SKM-1 (cell line): ENCODE measurements at regions not wholly inside any gene's neighbourhood (a gene's known extent, or its start where the extent isn't known, plus 50 kb on each side); places are given as distances from the start of the nearest gene placed in this dataset.
"Not testable (repeated sequence)": the region's sequence is repeated elsewhere in the genome, so short reads cannot be mapped to it uniquely, and the experiment has no call there.

Experiments
- DNase-seq: peaks from one replicate; lab custom pipeline; 2025; ENCODE audit not compliant: unreplicated experiment; lab: John Stamatoyannopoulos, UW

- DNase-seq = no peak
Observed at GRCh38 chrX:114028907-114029662, 554.8 kb upstream of the HTR2C start.

GRCh38 chrX:114017086-114017485, 566.8 kb upstream of the HTR2C start:
- no peak for DNase-seq

GRCh38 chrX:114015966-114016365, 567.9 kb upstream of the HTR2C start:
- no peak for DNase-seq

- DNase-seq = no peak
Observed at GRCh38 chrX:114006664-114007063, 577.2 kb upstream of the HTR2C start.

GRCh38 chrX:113996781-113997180, 587.1 kb upstream of the HTR2C start:
- no peak for DNase-seq

GRCh38 chrX:113991720-113992119, 592.2 kb upstream of the HTR2C start:
- DNase-seq = not testable (repeated sequence)

- DNase-seq = not testable (repeated sequence)
Observed at GRCh38 chrX:113990669-113991068, 593.2 kb upstream of the HTR2C start.

GRCh38 chrX:113988315-113988935, 595.5 kb upstream of the HTR2C start:
- DNase-seq = not testable (repeated sequence)

- no peak for DNase-seq
Observed at GRCh38 chrX:113986427-113986826, 597.5 kb upstream of the HTR2C start.

- no peak for DNase-seq
Observed at GRCh38 chrX:113982766-113983165, 601.1 kb upstream of the HTR2C start.

GRCh38 chrX:113980953-113981352, 602.9 kb upstream of the HTR2C start:
- no peak for DNase-seq

GRCh38 chrX:113977887-113978286, 606.0 kb upstream of the HTR2C start:
- no peak for DNase-seq

- no peak for DNase-seq
Observed at GRCh38 chrX:113975441-113975840, 608.4 kb upstream of the HTR2C start.

GRCh38 chrX:113974881-113975280, 609.0 kb upstream of the HTR2C start:
- no peak for DNase-seq

- no peak for DNase-seq
Observed at GRCh38 chrX:113973706-113974105, 610.2 kb upstream of the HTR2C start.

- no peak for DNase-seq
Observed at GRCh38 chrX:113966791-113967190, 617.1 kb upstream of the HTR2C start.

GRCh38 chrX:113962343-113962742, 621.5 kb upstream of the HTR2C start:
- peak; percentile 81 for DNase-seq

GRCh38 chrX:113959912-113960626, 623.8 kb upstream of the HTR2C start:
- no peak for DNase-seq

GRCh38 chrX:113956936-113957335, 627.0 kb upstream of the HTR2C start:
- DNase-seq = no peak

- no peak for DNase-seq
Observed at GRCh38 chrX:113954297-113954696, 629.6 kb upstream of the HTR2C start.

GRCh38 chrX:113950081-113950678, 633.7 kb upstream of the HTR2C start:
- DNase-seq = no peak

GRCh38 chrX:113947548-113947947, 636.3 kb upstream of the HTR2C start:
- DNase-seq = no peak
